ENCODE measurements at regions not wholly inside any gene's neighbourhood (a gene's known extent, or its start where the extent isn't known, plus 50 kb on each side); places are given as distances from the start of the nearest gene placed in this dataset.

GRCh38 chr2:120599656-120600055 lies 136.0 kb upstream of the GLI2 start:
- DNase-seq (ENCODE audit: low read depth in 2 of 3, low spot score in 2 of 3): no peak

- DNase-seq (ENCODE audit: low read depth in 2 of 3, low spot score in 2 of 3): no peak
Measured at GRCh38 chr2:120600335-120600734, 135.3 kb upstream of the GLI2 start.

- DNase-seq (ENCODE audit: low read depth in 2 of 3, low spot score in 2 of 3): no peak
Measured at GRCh38 chr2:120600786-120601185, 134.9 kb upstream of the GLI2 start.

- no peak for DNase-seq (ENCODE audit: low read depth in 2 of 3, low spot score in 2 of 3)
Measured at GRCh38 chr2:120601566-120601965, 134.1 kb upstream of the GLI2 start.

- no peak for DNase-seq (ENCODE audit: low read depth in 2 of 3, low spot score in 2 of 3)
Measured at GRCh38 chr2:120602251-120602650, 133.4 kb upstream of the GLI2 start.

- no peak for DNase-seq (ENCODE audit: low read depth in 2 of 3, low spot score in 2 of 3)
Measured at GRCh38 chr2:120604767-120605166, 130.9 kb upstream of the GLI2 start.

GRCh38 chr2:120605231-120605935 lies 130.3 kb upstream of the GLI2 start:
- DNase-seq (ENCODE audit: low read depth in 2 of 3, low spot score in 2 of 3): no peak

- no peak for DNase-seq (ENCODE audit: low read depth in 2 of 3, low spot score in 2 of 3)
Measured at GRCh38 chr2:120606280-120606679, 129.4 kb upstream of the GLI2 start.

GRCh38 chr2:120606931-120607330 lies 128.7 kb upstream of the GLI2 start:
- no peak for DNase-seq (ENCODE audit: low read depth in 2 of 3, low spot score in 2 of 3)

- no peak for DNase-seq (ENCODE audit: low read depth in 2 of 3, low spot score in 2 of 3)
Measured at GRCh38 chr2:120607506-120607905, 128.2 kb upstream of the GLI2 start.

GRCh38 chr2:120607996-120608395 lies 127.7 kb upstream of the GLI2 start:
- DNase-seq (ENCODE audit: low read depth in 2 of 3, low spot score in 2 of 3): no peak

GRCh38 chr2:120609826-120610395 lies 125.8 kb upstream of the GLI2 start:
- DNase-seq (ENCODE audit: low read depth in 2 of 3, low spot score in 2 of 3): no peak

- no peak for DNase-seq (ENCODE audit: low read depth in 2 of 3, low spot score in 2 of 3)
Measured at GRCh38 chr2:120611016-120611415, 124.7 kb upstream of the GLI2 start.

GRCh38 chr2:120611961-120612360 lies 123.7 kb upstream of the GLI2 start:
- no peak for DNase-seq (ENCODE audit: low read depth in 2 of 3, low spot score in 2 of 3)

- no peak for DNase-seq (ENCODE audit: low read depth in 2 of 3, low spot score in 2 of 3)
Measured at GRCh38 chr2:120612471-120612870, 123.2 kb upstream of the GLI2 start.

- no peak for DNase-seq (ENCODE audit: low read depth in 2 of 3, low spot score in 2 of 3)
Measured at GRCh38 chr2:120612931-120613330, 122.7 kb upstream of the GLI2 start.

GRCh38 chr2:120613742-120614571 lies 121.7 kb upstream of the GLI2 start:
- DNase-seq (ENCODE audit: low read depth in 2 of 3, low spot score in 2 of 3): no peak

- DNase-seq (ENCODE audit: low read depth in 2 of 3, low spot score in 2 of 3): no peak
Measured at GRCh38 chr2:120614901-120615300, 120.8 kb upstream of the GLI2 start.

- no peak for DNase-seq (ENCODE audit: low read depth in 2 of 3, low spot score in 2 of 3)
Measured at GRCh38 chr2:120616261-120616660, 119.4 kb upstream of the GLI2 start.

GRCh38 chr2:120617055-120617454 lies 118.6 kb upstream of the GLI2 start:
- DNase-seq (ENCODE audit: low read depth in 2 of 3, low spot score in 2 of 3): no peak

- DNase-seq (ENCODE audit: low read depth in 2 of 3, low spot score in 2 of 3): no peak
Measured at GRCh38 chr2:120618830-120619229, 116.8 kb upstream of the GLI2 start.

- no peak for DNase-seq (ENCODE audit: low read depth in 2 of 3, low spot score in 2 of 3)
Measured at GRCh38 chr2:120619579-120619978, 116.1 kb upstream of the GLI2 start.

All from activated CD8-positive, alpha-beta memory T cell treated with anti-CD3 and anti-CD28 coated beads for 48 hours (primary cell).